ENCODE measurements at regions not wholly inside any gene's neighbourhood (a gene's known extent, or its start where the extent isn't known, plus 50 kb on each side); places are given as distances from the start of the nearest gene placed in this dataset.
"Not testable (repeated sequence)": the region's sequence is repeated elsewhere in the genome, so short reads cannot be mapped to it uniquely, and the experiment has no call there.

GRCh38 chr18:22813648-22814328 is 119.3 kb upstream of the RBBP8 start:
- DNase-seq (ENCODE audit: low spot score), result peak; percentile 27

GRCh38 chr18:22814329-22814703 is 118.8 kb upstream of the RBBP8 start:
- DNase-seq (ENCODE audit: low spot score), result no peak

GRCh38 chr18:22816266-22817176 is 116.6 kb upstream of the RBBP8 start:
- peak; percentile 57 for DNase-seq (ENCODE audit: low spot score)

GRCh38 chr18:22817844-22818243 is 115.3 kb upstream of the RBBP8 start:
- no peak for DNase-seq (ENCODE audit: low spot score)

- DNase-seq (ENCODE audit: low spot score), result no peak
These were observed 111.1 kb upstream of the RBBP8 start for GRCh38 chr18:22822024-22822423.

- no peak for DNase-seq (ENCODE audit: low spot score)
These were observed 110.2 kb upstream of the RBBP8 start for GRCh38 chr18:22822841-22823508.

GRCh38 chr18:22826726-22827125 is 106.4 kb upstream of the RBBP8 start:
- no peak for DNase-seq (ENCODE audit: low spot score)

- DNase-seq (ENCODE audit: low spot score), result no peak
These were observed 105.9 kb upstream of the RBBP8 start for GRCh38 chr18:22827216-22827615.

GRCh38 chr18:22827741-22828140 is 105.4 kb upstream of the RBBP8 start:
- no peak for DNase-seq (ENCODE audit: low spot score)

- DNase-seq (ENCODE audit: low spot score), result no peak
These were observed 105.0 kb upstream of the RBBP8 start for GRCh38 chr18:22828171-22828570.

- not testable (repeated sequence) for DNase-seq (ENCODE audit: low spot score)
These were observed 104.5 kb upstream of the RBBP8 start for GRCh38 chr18:22828583-22828982.

- DNase-seq (ENCODE audit: low spot score), result no peak
These were observed 103.3 kb upstream of the RBBP8 start for GRCh38 chr18:22829781-22830180.

GRCh38 chr18:22830511-22830910 is 102.6 kb upstream of the RBBP8 start:
- DNase-seq (ENCODE audit: low spot score), result no peak

- no peak for DNase-seq (ENCODE audit: low spot score)
These were observed 101.7 kb upstream of the RBBP8 start for GRCh38 chr18:22831441-22831904.

- DNase-seq (ENCODE audit: low spot score), result no peak
These were observed 96.2 kb upstream of the RBBP8 start for GRCh38 chr18:22836932-22837331.

GRCh38 chr18:22838221-22838620 is 94.9 kb upstream of the RBBP8 start:
- DNase-seq (ENCODE audit: low spot score), result no peak

- DNase-seq (ENCODE audit: low spot score), result no peak
These were observed 94.4 kb upstream of the RBBP8 start for GRCh38 chr18:22838639-22839277.

- no peak for DNase-seq (ENCODE audit: low spot score)
These were observed 93.7 kb upstream of the RBBP8 start for GRCh38 chr18:22839340-22839821.

GRCh38 chr18:22840606-22841144 is 92.5 kb upstream of the RBBP8 start:
- no peak for DNase-seq (ENCODE audit: low spot score)

- DNase-seq (ENCODE audit: low spot score), result no peak
These were observed 91.3 kb upstream of the RBBP8 start for GRCh38 chr18:22841840-22842239.

- no peak for DNase-seq (ENCODE audit: low spot score)
These were observed 88.9 kb upstream of the RBBP8 start for GRCh38 chr18:22844190-22844589.

All from SK-N-DZ (cell line).